ENCODE measurements at regions not wholly inside any gene's neighbourhood (a gene's known extent, or its start where the extent isn't known, plus 50 kb on each side); places are given as distances from the start of the nearest gene placed in this dataset.

DNA sequence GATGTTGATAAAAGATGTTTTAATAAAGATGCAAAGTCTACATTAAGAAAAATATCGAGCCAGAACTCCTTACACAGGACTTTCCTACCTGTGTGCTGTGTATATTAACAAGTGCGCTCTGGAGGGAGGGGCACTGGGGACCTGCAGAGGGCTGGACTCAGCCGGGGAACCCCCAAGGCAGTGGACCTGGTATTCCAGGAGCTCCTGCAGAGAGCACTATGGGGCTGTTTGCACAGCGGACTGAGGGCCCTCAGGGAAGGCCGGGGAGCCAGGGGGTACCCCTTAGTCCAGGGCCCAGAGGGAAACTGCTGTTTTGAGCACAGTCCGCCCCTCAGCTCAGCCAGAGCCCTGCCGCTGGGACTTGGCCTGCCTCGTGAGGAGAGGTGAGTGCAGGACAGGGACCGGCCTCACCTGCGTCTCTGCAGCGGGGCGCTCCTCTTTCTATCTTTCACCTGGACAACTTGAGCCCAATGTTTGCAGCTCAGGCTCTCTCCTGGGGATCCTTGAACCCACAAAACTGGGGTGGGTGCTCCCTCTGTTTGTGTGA is 168.4 kb downstream of the ARL4C start:
- no peak for DNase-seq (ENCODE audit: low read depth)
- H3K4me3 ChIP-seq (ENCODE audit: low read depth, low read length) = no peak overlapping the region
- no peak for TF ChIP-seq CTCF (IDR thresholded peaks at IDR 0.05; ENCODE audit: low read depth, low read length, missing control alignments)

- no peak for TF ChIP-seq CTCF (IDR thresholded peaks at IDR 0.05; ENCODE audit: low read depth, low read length, missing control alignments)
- no peak overlapping the region for H3K4me3 ChIP-seq (ENCODE audit: low read depth, low read length)
- no peak for DNase-seq (ENCODE audit: low read depth)
Observed at GRCh38 chr2:234326694-234327093, 170.2 kb downstream of the ARL4C start.

- no peak for TF ChIP-seq CTCF (IDR thresholded peaks at IDR 0.05; ENCODE audit: low read depth, low read length, missing control alignments)
- DNase-seq (ENCODE audit: low read depth) = no peak
- no peak overlapping the region for H3K4me3 ChIP-seq (ENCODE audit: low read depth, low read length)
Observed at GRCh38 chr2:234324116-234324515, 172.8 kb downstream of the ARL4C start.

DNA sequence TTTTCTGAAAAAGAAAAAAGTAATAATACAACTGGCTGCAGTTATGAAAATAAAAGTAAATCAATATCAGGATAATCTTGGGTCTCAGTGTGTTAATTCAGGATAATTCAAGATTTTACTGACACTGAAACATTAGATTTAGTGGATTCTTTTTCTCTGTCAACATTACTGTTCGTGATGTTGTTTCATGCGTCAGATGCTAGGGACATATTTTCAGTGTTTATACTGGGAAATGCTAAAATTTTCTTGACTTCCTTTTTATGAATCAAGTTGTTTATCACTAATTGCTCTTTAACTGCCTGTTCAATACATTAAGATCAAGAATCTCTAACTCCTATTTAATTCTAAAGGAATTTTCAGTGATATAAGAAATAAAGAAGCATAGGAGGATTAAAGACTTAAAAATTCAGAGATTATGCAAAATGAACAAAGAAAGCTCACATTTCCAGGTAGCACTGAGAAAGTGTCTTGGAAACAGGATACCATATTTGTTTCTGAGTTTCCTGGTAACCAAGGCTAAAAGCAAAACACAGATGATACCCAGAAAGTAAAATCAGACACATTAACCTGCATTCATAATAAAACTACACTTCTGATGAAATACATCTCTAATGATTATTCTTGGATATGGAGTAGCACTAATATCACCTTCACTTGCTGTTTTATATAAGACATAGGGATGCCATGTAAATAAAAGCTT is 174.0 kb downstream of the ARL4C start:
- no peak for DNase-seq (ENCODE audit: low read depth)
- no peak overlapping the region for H3K4me3 ChIP-seq (ENCODE audit: low read depth, low read length)
- no peak for TF ChIP-seq CTCF (IDR thresholded peaks at IDR 0.05; ENCODE audit: low read depth, low read length, missing control alignments)

DNA sequence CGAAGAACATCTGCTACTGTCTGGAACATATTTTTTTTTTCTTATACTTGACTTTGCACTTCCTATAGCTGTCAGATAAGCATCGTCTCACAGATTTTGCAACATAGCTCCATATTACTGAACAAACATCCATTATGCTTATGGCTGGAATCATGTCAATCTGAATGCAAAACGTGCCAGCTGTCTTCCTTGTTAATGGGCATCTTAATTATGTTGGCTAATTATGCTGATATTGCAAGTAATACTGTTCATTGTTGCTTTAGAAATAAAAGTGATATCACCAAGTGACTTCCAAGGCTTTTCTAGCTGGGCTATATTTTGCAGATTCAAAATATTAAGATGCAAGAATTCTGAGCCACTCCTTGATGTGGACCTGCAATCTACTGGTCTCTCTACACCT is 176.8 kb downstream of the ARL4C start:
- no peak for TF ChIP-seq CTCF (IDR thresholded peaks at IDR 0.05; ENCODE audit: low read depth, low read length, missing control alignments)
- DNase-seq (ENCODE audit: low read depth) = no peak
- no peak overlapping the region for H3K4me3 ChIP-seq (ENCODE audit: low read depth, low read length)

- no peak overlapping the region for H3K4me3 ChIP-seq (ENCODE audit: low read depth, low read length)
- DNase-seq (ENCODE audit: low read depth) = no peak
- TF ChIP-seq CTCF (IDR thresholded peaks at IDR 0.05; ENCODE audit: low read depth, low read length, missing control alignments) = no peak
Observed at GRCh38 chr2:234318361-234318760, 178.5 kb downstream of the ARL4C start.

- no peak for DNase-seq (ENCODE audit: low read depth)
- TF ChIP-seq CTCF (IDR thresholded peaks at IDR 0.05; ENCODE audit: low read depth, low read length, missing control alignments) = no peak
- no peak overlapping the region for H3K4me3 ChIP-seq (ENCODE audit: low read depth, low read length)
Observed at GRCh38 chr2:234313558-234313957, 183.3 kb downstream of the ARL4C start.

Measured in GM12864 (cell line).